ENCODE measurements at regions not wholly inside any gene's neighbourhood (a gene's known extent, or its start where the extent isn't known, plus 50 kb on each side); places are given as distances from the start of the nearest gene placed in this dataset.
"Not testable (repeated sequence)": the region's sequence is repeated elsewhere in the genome, so short reads cannot be mapped to it uniquely, and the experiment has no call there.

DNA sequence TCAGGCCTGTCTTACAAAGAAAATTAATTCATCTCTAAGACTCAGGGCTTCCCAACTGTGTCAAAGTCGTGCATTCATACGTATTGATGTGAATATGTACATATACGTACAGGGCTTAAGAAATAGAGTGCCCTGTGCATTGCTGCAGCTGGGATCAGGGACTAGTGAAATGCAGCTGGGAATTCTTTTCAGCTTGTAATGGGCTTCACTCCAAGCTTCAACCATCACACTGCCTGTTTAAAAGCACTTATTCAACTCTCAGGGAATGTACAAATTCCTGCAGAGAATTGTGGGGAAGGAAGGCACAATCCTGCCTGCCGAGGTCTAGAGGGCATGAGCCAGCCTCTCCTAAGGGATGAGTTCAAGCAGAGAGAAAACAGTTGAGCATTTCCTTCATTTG, 59.6 kb upstream of the MAN2A1 start:
- H3K4me3 ChIP-seq (replicated peaks; ENCODE audit: low read depth, low read length) = no peak overlapping the region
- DNase-seq (ENCODE audit: low read depth) = peak; percentile 15
- TF ChIP-seq, protein P1, sequence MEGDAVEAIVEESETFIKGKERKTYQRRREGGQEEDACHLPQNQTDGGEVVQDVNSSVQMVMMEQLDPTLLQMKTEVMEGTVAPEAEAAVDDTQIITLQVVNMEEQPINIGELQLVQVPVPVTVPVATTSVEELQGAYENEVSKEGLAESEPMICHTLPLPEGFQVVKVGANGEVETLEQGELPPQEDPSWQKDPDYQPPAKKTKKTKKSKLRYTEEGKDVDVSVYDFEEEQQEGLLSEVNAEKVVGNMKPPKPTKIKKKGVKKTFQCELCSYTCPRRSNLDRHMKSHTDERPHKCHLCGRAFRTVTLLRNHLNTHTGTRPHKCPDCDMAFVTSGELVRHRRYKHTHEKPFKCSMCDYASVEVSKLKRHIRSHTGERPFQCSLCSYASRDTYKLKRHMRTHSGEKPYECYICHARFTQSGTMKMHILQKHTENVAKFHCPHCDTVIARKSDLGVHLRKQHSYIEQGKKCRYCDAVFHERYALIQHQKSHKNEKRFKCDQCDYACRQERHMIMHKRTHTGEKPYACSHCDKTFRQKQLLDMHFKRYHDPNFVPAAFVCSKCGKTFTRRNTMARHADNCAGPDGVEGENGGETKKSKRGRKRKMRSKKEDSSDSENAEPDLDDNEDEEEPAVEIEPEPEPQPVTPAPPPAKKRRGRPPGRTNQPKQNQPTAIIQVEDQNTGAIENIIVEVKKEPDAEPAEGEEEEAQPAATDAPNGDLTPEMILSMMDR (IDR thresholded peaks at IDR 0.05; ENCODE audit: low read length, missing control alignments) = no peak

DNA sequence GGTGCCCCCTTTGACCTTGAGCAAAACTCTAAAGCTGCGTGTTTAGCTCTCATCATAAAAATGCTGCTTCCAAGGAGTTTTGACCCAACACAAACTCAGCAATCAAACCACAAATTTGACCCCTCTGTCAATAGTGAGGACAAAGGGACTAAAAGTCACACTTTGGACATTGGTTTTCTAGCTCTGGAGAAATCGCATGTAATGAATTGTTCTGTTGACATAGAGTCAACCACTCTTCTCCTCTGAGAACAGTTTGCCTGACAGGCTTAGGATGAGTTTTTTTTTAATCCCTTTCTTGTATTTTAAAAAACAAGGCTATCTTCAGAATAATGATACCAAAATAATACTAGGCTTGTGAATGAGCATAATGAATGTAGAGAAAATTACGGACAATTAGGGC, 61.1 kb upstream of the MAN2A1 start:
- H3K4me3 ChIP-seq (replicated peaks; ENCODE audit: low read depth, low read length) = no peak overlapping the region
- TF ChIP-seq, protein P1 (IDR thresholded peaks at IDR 0.05; ENCODE audit: low read length, missing control alignments) = no peak
- DNase-seq (ENCODE audit: low read depth) = no peak

DNA sequence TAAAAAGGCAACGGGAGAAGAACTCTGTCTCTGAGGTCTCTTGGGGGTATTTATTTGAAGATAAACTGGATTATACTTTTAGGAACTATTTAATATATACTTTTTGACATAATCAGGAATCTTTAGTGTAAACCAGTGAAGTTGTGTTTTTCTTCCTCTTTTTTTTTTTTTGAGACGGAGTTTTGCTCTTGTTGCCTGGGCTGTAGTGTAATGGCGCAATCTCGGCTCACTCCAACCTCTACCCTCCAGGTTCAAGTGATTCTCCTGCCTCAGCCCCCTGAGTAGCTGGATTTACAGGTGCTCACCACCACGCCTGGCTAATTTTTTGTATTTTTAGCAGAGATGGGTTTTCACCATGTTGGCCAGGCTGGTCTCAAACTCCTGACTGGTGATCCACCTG, 68.5 kb upstream of the MAN2A1 start:
- not testable (repeated sequence) for DNase-seq (ENCODE audit: low read depth); H3K4me3 ChIP-seq (replicated peaks; ENCODE audit: low read depth, low read length)

DNA sequence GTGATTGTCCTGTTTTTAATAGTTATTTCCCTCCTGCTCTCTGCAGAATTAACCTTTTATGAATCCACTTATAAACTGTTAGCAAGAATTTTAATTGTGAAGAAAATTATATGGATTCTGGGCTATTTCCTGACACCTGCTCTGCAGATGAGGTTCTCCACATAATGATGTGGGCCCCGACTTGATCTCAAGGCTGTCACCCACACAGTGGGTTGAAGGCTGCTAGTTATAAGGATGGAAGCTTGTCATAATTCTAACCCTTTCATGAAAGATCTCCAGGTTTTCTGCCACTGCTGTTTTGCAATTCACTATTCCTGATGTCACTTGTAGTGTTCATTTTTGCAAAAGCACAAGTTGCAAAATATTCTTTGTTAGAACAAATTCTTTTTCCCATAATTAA, 69.1 kb upstream of the MAN2A1 start:
- TF ChIP-seq, protein P1 (IDR thresholded peaks at IDR 0.05; ENCODE audit: low read length, missing control alignments) = no peak
- H3K4me3 ChIP-seq (replicated peaks; ENCODE audit: low read depth, low read length) = no peak overlapping the region
- DNase-seq (ENCODE audit: low read depth) = no peak

DNA sequence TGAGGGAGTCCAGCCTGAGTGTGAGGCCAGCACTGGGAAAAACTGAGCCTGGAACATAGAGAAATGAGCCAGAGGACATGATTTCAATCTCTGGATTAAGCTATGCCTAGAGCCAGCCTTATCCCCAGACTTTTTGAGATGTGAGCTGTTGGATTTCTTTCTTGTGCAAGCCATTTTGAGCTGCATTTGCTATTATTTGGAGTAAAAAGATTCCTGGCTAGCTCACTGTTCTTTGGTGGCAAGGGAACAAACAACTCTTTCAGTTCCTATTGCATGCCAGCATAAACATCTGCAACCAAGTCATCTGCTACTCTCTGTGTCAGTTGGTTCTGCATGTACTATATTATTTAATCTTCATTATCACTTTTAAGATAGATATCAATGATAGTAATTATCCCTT, 70.1 kb upstream of the MAN2A1 start:
- H3K4me3 ChIP-seq (replicated peaks; ENCODE audit: low read depth, low read length) = no peak overlapping the region
- DNase-seq (ENCODE audit: low read depth) = no peak
- TF ChIP-seq, protein P1 (IDR thresholded peaks at IDR 0.05; ENCODE audit: low read length, missing control alignments) = no peak

DNA sequence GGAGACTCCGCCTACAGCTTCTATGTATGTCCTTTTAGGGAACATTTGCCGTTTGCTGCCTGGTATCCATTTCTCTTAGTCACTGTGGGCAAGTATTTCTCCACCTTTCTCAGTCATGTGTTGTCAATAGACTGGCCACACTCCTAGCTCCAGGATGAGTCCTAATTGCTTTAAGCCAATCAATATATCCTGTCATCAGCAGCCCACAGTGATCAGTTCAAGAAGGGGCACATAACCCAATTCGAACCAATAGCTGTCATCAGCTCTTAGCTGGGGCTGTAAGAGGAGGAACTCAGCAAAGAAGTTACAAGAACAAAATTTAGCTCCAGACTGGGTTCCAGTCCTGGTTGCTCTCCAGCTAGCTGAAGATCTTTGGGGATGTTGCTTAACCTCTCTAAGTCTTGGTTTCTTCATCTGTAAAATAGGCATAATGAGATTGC, 70.7 kb upstream of the MAN2A1 start:
- TF ChIP-seq, protein P1 (IDR thresholded peaks at IDR 0.05; ENCODE audit: low read length, missing control alignments) = no peak
- DNase-seq (ENCODE audit: low read depth) = no peak

DNA sequence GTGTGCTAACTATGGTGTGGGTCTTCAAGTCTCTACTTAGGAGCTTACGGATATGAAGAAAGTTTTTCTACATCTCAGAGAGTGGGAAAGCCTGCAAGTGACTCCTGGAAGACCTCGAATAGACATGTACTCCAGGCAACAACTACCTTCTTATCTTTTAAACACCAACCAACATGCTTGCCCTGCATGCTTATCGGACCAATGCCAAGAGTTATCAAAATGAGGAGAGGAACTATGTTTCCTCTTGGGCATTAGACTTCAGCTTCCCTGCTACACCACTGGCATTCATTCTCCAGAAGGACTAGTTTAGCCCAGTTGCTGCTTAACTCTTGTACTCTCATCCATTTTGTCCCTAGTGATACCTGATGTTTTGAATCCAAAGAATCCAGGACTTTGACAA, 74.7 kb upstream of the MAN2A1 start:
- no peak overlapping the region for H3K4me3 ChIP-seq (replicated peaks; ENCODE audit: low read depth, low read length)
- TF ChIP-seq, protein P1 (IDR thresholded peaks at IDR 0.05; ENCODE audit: low read length, missing control alignments) = no peak
- no peak for DNase-seq (ENCODE audit: low read depth)

More for the DNA sequence above, 70.7 kb upstream of the MAN2A1 start:
- H3K4me3 ChIP-seq (replicated peaks; ENCODE audit: low read depth, low read length) = no peak overlapping the region

Data from fibroblast of pulmonary artery (primary cell).